ENCODE measurements at regions not wholly inside any gene's neighbourhood (a gene's known extent, or its start where the extent isn't known, plus 50 kb on each side); places are given as distances from the start of the nearest gene placed in this dataset.

- no peak for TF ChIP-seq POLR2A (IDR thresholded peaks at IDR 0.05)
- no peak for TF ChIP-seq CTCF (IDR thresholded peaks at IDR 0.05)
Observed at GRCh38 chr3:87442470-87442869, 166.1 kb upstream of the POU1F1 start.
